ENCODE measurements at regions not wholly inside any gene's neighbourhood (a gene's known extent, or its start where the extent isn't known, plus 50 kb on each side); places are given as distances from the start of the nearest gene placed in this dataset.

DNA sequence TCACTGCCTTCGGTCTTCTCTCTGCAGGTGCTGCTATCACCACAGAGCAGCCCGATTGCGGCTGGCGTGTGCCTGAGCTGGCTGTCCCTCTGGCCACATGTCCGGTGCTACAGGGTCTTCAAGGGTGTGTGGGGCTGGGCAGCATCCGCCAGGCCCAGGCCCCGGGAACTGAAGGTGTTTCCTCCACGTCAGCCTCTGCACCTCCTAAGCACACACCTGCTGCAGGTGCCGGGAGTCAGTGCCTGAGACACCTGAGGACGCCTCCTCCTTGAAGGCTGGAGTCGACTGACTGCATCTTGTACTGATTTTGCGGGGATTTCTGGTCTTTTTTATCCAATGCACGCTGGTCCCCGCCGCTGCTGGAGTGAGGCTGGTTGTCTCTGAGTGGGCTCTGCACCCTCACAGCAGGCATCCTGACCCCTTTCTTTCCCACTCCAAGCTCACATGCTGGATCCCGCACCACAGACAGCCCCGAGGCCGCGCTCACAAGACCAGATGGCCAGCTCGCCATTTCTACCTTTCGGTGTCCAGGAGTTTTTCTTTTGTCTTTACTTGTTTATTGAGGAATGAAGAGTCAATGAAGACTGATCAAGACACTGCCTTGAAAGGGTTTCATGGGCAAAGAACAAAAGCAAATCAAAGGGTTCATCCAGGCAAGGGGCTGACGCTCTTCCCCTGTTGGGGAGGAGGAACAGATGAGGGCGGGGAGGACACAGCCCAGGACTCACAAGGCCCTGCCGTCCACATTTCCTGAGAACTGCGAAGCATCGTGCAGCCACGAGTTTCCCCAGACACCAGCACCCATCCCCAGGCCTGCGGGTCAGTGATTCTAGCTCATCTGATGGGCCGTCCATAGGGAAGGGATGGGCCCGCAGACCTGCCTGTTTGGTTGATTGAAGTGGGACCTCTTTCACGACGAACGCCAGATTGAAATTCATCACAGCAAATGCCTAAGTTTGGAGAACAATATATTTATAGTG lies 203.8 kb upstream of the SOX1 start:
- no peak for DNase-seq (ENCODE audit: low spot score)

DNA sequence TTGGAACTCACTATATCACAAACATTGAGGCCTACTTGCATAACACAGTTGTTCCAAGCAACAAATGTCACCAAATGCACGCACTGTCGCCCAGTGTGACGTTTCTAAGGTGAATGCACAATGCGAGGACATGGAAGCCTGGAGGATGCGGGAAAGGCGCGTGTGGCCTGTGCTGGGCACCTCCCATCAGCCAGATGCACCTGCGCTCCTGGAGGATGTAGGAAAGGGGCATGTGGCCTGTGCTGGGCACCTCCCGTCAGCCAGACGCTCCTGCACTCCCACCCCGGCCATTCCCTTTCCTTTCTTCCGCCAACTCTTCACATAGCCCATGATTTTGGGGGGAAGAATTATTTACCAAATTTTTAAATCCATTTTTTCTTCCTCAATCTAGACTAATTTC lies 202.4 kb upstream of the SOX1 start:
- no peak for DNase-seq (ENCODE audit: low spot score)

DNA sequence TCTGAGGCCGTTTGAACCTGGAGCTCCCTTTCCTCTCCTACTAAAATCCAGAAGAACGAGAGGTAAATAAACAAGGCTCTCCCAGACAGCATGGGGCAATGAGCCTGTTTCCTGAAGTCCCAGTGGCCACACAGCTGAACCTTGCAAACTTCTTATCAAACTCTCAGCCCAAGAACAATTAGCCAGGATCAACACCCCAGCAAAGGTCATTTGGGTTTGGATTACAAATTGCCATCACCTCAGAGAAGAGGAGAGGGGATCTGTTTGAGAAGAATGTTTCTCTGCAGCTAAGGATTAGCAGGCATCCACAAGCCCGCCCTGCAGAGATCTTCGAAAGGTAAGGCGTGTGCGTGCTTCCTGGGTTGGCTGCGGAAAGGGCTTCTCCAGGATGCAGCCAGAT lies 201.9 kb upstream of the SOX1 start:
- no peak for DNase-seq (ENCODE audit: low spot score)

DNA sequence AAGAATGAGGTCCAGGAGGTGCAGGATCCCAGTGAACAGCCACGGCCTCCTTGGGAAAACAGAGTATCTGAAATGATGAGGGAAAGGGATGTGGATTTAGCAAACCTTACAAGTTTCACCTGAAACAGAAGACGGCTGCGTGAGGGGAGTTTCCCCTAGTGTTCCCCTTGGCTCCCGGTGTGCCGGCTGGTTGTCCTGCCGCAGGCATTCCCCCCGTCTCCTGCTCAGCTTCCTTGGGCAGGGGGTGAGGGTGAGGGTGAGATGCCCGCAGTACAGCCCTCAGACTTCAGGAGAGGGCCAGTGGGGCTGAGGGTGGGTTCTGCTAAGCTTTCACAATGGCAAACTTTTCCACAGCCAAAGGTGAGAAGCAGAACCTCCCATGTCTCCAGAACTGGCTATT lies 201.1 kb upstream of the SOX1 start:
- DNase-seq (ENCODE audit: low spot score) = no peak

DNA sequence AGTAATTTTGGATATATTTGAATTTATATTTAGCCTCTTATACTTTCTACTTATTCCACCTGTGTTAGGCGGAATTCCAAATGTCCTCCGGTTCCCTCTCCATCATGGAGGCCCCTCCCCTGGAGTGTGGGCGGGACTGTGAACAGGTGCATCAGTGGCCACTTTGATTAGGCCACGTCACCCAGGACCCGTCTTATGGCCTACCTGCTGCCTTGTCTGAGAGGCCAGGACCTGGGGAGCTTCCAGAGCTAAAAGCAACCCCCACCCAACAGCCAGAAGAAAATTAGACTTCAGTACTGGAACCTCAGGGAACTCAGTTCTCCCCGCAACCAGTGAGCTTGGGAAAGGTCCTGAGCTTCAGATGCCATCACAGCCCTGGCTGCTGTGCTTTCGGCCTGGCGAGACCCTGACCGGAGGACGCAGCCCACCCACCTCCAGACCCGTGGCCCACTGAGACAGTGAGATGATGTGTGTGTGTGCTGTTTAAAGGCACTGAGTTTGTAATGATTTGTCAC lies 200.2 kb upstream of the SOX1 start:
- no peak for DNase-seq (ENCODE audit: low spot score)

DNA sequence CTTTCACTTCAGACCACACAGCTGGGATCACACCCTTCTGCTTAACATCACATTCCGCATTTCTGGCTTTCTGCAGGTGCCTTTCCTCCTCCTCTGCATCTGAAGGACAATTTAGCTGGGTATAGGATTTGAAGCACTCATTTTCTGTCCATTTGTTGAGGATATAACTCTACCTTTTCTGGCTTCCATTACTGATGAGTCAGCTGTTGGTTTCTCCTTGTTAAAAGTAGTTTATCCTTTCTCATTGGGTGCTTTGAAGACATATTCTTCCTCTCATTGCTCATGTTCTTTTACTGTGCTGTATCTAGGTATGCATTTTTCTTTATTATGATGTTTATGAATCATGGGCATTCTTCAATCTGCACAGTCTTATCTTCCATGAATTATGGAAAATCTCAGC lies 199.3 kb upstream of the SOX1 start:
- no peak for DNase-seq (ENCODE audit: low spot score)

DNA sequence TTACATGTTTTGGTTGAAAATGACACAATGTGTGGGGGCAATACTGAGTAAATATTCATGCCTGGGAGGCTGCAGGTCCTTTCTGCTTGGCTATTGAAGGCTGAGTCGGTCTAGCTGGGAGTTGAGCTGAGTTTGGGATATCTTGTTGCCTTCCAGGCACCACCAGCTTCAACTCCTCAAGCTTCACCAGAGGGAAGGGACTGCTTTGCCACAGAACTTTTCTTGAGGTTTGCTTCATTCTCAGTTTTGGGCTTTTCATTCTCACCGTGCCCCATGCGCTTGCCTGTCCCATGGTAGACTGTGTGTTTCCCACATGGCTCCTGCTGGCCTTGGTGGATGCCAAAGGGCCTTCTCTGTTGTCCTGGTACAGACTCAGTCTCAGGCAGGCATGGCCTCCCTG lies 198.2 kb upstream of the SOX1 start:
- DNase-seq (ENCODE audit: low spot score) = no peak

DNA sequence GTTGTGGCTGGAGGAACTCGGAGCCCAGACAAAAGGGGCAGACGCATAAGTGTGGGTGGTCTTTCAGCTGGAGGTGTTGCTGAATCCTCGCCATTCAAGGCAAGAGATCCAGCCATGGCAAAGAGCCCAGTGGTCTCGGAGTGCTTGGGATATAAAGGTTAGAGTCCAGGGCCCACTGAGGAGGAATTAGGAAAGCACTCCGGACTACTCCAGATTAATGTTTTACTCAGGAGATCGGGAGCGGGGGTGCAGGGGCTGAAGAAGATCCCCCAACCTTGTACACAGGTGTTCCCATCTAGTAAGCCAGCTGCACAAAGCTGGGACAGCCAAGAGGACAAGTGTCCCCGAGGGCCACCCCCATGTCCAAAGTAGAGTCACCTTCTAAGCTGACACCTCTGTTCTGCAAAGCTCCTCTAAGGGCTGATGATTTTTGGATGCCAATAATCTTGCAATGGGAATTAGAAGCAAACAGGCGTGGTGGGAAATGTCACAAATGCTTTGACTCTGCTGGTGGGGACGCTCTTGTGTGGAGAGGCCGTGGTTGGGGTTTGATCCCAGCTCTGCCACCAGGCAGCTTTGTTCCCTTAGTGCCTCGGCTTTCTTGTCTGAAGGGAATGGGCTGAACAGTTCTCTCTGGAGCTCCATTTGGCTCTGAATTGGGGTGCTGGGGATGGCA lies 194.3 kb upstream of the SOX1 start:
- no peak for DNase-seq (ENCODE audit: low spot score)

DNA sequence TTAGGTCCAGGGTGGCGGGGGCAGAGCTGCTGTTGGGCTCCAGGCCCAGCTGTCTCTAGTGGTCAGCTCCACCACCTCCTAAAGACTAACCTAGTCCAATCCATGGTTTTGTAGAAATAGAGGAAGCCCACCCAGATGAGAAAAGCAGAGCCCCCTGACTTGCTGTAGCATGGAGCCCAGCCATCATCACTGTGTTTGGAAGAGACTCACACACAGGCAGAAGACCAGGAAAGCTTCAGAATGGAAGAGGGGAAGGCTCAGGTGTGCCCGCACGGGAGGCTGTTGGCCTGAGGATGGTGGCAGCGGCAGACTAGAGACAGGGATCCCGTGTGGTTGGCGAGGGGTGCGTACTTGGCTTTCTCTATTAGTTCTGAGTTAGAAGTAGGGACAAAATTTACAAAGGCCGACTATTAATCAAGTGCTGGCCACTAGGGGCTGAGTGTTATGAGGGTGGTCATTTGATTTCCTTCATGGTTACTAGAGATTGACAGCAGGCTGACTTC lies 193.2 kb upstream of the SOX1 start:
- no peak for DNase-seq (ENCODE audit: low spot score)

DNA sequence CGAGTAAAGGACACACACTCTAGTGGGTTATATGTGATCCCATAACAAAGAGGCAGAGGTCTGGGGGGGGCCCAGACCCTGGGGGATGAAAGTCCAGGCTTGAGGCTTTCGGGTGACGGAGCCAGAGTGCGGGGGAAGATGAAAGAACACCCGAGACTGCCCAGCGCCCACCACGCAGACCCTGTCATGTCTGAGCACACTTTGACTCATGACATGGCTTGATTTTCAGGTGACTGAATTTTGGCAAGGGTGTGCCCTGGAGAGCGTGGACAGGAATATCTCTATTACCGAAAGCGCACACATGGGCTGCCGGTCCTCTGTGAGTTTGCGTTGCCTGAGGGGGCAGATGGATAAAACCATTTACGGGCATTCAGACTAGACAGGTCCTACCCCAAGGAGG lies 192.0 kb upstream of the SOX1 start:
- no peak for DNase-seq (ENCODE audit: low spot score)

DNA sequence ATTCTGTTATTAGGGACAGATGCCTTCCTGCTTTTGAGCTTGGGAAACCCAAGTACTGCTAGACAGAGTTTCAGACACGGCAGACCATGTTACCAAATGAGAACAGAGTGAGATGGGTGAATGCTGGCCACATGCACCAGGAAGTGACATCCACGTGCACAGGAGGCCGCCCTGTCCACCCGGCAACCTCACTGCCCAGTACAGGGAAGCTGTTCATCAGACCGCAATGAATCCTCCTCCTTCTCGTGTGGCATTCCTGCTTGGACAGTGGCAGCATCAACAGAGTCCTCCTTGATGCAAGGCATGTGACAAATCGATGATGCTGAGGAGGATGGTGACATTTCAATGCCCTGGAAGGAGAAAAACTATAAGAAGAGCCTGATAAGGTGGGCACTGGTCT lies 191.0 kb upstream of the SOX1 start:
- no peak for DNase-seq (ENCODE audit: low spot score)

DNA sequence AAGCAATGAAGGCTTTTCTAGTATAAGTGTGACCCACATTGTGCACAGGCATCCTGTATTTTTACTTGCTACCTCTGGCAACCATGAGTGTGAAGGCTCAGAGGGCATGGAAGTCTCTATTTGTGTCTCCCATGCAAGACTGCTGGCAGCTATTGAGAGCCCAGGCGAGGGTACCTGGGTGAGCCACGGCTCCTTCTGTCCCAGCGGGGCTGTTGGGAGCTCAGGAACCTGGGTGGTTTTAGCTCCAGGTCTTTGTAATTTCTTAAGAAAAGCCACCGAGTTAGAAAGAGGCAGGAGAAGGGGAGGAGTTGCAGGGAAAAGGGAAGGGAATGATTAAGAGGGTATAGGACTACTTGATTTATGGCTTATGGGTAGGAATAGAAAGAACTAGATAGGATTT lies 190.4 kb upstream of the SOX1 start:
- no peak for DNase-seq (ENCODE audit: low spot score)

DNA sequence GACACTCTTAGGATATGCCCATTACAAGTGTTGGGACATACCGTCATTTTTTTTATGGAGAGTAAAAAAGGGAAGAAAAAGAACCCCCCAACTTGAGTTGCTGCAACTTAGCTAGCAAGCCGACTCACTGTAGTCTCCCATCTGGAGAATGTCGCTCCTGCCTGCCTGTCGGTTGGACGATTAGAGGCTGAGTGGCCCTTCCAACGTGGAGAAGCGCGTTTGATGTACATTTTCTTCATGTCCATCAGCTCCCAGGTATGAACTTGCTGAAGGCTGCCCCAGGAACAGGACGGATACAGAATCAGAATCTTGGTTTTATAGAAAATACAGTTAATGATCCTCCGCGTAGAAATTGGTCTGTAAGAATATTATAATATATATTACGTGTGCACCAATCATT lies 189.0 kb upstream of the SOX1 start:
- DNase-seq (ENCODE audit: low spot score) = no peak

DNA sequence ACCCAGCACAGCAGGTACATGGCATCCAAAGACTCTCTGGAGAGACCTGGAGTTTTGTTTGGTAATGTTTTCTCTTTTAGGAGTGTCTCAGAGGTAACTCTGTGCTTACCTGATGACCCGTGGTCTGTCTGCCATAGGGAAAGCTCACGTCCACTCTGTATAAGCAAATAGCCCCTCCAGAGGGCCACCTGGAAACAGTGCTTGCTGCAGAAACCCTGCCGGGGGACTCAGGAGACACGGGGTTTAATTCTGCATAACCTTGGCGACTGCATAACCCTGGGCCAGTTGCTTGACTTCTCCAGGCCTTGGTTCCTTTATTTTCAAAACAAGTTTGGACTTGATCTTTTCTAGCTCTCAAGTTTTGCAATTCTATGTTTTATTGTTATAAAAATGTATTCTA lies 187.2 kb upstream of the SOX1 start:
- no peak for DNase-seq (ENCODE audit: low spot score)

DNA sequence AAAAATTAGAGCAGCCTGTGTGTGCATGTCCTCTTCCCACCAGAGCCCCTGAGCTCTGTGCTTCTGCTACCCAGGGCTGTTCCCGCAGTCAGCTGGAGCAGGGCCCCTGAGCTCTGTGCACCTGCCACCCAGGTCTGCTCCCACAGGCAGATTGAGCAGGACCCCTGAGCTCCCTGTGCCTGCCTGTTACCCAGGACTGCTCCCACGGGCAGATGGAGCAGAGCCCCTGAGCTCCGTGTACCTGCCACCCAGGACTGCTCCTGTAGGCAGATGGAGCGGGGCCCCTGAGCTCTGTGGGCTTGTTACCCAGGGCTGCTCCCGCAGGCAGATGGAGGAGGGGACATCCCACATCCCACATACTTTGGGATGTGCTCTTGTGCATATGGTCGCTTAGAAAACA lies 186.8 kb upstream of the SOX1 start:
- no peak for DNase-seq (ENCODE audit: low spot score)

DNA sequence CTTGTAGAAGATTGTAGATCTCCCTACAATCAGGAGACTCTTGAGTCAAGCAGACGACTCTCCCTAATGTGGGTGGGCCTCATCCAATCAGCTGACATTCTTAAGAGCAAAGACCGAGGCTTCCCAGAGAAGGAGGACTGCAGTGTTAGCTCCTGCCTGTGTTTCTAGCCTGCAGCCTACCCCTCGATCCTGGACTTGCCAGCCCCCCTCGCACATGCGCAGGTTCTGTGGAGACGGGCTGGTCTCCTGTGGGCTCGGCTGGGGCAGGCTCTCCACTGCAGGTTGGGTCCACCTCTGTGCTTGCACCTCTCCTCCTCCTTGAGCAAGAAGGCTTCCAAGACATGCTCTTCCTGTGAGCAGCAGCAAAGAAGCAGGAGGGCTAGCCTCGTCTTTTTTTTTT lies 185.2 kb upstream of the SOX1 start:
- DNase-seq (ENCODE audit: low spot score) = no peak

DNA sequence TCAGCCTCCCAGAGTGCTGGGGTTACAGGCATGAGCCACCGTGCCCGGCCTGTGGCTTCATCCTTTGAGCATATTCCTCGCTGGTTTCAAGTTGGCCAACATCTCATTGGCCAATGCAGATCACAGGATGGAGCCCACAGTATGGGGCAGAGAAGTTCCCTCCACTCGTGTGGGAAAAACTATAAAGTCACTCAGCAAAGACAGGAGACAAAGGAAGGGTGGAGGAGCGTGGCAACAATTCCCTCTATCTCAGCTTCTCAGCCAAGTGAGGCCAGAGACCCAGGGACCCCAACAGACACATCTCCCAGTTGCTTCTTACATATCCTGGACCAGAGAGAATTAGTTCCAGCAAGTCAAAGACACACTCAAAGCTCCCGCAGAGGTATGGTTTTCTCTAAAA lies 184.6 kb upstream of the SOX1 start:
- DNase-seq (ENCODE audit: low spot score) = no peak

DNA sequence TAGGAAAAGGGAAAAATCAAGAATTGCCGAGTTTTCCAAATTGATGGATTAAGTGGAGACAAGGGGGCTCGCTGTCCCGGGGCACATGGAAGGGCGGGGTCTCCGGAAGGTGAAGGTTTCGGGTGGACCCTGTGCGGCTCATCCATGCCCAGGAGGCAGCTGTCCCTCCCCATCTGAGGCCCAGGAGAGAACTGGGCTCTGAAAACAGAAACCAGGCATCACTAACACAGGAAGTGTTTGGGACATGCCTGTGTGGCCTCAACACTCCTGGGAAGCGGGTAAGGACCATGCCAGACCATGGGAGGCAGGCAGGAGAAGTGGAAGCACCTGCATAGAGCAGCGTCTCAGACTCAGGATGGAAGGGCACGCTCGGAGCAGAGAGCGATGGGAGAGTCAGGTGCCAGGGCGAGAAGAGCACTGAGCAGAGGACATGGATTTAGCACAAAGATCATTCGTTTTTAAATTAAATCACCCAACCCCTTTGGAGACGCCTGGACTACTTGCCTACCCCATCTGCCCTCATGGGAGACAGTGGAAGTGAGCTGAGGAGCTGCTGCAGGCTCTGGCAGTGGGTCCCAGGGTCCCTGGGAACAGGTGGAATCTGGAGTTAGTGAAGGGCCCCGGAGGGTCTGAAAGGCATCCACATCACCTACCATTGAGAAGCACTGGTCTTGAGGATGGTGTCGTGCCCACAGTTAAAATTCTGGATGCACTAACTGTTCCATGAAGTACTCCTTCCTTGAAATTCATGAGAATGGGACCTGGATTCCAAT lies 183.2 kb upstream of the SOX1 start:
- no peak for DNase-seq (ENCODE audit: low spot score)

DNA sequence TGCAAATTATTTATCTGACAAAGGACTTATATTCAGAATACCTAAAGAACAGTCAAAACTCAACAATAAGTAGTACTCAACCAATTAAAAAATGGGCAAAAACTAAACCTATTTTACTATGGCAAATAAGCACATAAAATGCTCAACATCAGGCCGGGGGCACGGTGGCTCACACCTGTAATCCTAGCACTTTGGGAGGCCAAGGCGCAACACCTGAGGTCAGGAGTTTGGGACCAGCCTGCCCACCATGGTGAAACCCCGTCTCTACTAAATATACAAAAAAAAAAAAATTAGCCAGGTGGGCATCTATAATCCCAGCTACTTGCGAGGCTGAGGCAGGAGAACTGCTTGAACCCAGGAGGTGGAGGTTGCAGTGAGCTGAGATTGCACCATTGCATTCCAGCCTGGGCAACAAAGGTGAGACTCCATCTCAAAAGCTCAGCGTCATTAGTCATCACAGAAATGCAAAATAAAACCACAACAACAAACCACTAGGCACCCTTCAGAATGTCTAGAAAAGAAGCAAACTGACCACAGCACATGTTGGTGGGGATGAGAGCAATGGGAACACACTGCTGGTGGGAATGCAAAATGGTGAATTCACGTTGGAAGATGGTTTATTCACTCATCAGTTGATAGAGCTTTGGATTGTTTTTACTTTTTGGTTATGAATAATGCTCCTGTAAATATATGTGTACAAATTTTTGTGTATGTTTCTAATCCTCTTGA lies 180.6 kb upstream of the SOX1 start:
- no peak for DNase-seq (ENCODE audit: low spot score)

DNA sequence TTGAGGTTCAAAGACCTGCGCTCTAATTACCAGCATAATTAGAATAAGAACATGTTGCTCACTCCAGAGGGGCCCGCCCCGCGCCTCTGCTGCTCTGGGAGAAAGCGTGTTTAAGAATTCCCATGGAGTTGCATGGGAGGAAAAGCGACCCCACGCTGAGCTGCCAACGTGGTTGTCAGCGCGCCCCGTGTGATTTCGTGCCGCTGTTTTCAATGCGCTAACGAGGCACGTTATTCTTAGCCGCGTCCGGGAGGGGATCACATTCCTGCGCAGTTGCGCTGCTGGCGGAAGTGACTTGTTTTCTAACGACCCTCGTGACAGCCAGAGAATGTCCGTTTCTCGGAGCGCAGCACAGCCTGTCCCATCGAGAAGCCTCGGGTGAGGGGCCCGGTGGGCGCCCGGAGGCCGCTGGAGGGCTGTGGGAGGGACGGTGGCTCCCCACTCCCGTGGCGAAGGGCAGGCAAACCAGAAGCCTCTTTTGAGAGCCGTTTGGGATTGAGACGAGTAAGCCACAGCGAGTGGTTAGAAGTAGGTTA lies 173.8 kb upstream of the SOX1 start:
- DNase-seq (ENCODE audit: low spot score) = no peak
